ENCODE measurements at regions not wholly inside any gene's neighbourhood (a gene's known extent, or its start where the extent isn't known, plus 50 kb on each side); places are given as distances from the start of the nearest gene placed in this dataset.

DNA sequence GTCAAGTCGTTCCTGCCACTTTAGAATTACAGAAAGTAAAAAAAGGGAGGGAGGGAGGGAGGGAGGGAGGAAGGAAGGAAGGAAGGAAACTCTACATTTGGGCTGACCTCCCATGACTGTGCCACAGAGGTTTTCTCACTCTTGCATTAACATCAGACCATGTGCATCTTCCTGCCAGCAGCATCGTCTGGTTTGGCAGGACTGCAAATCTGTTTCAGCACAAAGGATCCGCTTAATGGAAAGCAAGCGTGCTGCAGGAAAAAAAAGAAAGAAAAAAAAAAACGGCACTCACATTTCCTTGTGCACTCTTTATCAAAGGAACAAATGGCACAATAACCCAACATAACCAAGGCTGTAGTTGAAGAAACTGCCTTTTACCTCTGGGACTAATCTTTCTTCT lies 148.8 kb upstream of the HES1 start:
- TF ChIP-seq POLR2A (IDR thresholded peaks at IDR 0.05) (no peak), CTCF (IDR thresholded peaks at IDR 0.05) (no peak)
